ENCODE measurements at regions not wholly inside any gene's neighbourhood (a gene's known extent, or its start where the extent isn't known, plus 50 kb on each side); places are given as distances from the start of the nearest gene placed in this dataset.

GRCh38 chr16:80097098-80097497, 443.7 kb upstream of the DYNLRB2 start:
- TF ChIP-seq, protein P1, sequence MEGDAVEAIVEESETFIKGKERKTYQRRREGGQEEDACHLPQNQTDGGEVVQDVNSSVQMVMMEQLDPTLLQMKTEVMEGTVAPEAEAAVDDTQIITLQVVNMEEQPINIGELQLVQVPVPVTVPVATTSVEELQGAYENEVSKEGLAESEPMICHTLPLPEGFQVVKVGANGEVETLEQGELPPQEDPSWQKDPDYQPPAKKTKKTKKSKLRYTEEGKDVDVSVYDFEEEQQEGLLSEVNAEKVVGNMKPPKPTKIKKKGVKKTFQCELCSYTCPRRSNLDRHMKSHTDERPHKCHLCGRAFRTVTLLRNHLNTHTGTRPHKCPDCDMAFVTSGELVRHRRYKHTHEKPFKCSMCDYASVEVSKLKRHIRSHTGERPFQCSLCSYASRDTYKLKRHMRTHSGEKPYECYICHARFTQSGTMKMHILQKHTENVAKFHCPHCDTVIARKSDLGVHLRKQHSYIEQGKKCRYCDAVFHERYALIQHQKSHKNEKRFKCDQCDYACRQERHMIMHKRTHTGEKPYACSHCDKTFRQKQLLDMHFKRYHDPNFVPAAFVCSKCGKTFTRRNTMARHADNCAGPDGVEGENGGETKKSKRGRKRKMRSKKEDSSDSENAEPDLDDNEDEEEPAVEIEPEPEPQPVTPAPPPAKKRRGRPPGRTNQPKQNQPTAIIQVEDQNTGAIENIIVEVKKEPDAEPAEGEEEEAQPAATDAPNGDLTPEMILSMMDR (IDR thresholded peaks at IDR 0.05): no peak
- no peak for TF ChIP-seq POLR2A (IDR thresholded peaks at IDR 0.05)

Measured in Peyer's patch (tissue), 4 donors.